OCI-LY1 (cell line): ENCODE measurements at regions not wholly inside any gene's neighbourhood (a gene's known extent, or its start where the extent isn't known, plus 50 kb on each side); places are given as distances from the start of the nearest gene placed in this dataset.

Experiments used
- CTCF ChIP-seq: fragments of 200-600 bp; sonication (generic), shearing (Covaris generic); IDR thresholded peaks from 2 replicates; pipeline ENCODE4 v1.5.1; 2017; ENCODE audit warnings: mild to moderate bottlenecking, antibody characterized with exemption, low read length, moderate library complexity, mixed read lengths
- EZH2 ChIP-seq: fragments of 200-600 bp; sonication (generic), shearing (Covaris generic); IDR thresholded peaks from 2 replicates; pipeline ENCODE4 v1.8.0; 2017; ENCODE audit warnings: borderline replicate concordance, mixed run types, mild to moderate bottlenecking, antibody characterized with exemption, low read length, moderate library complexity, mixed read lengths

- TF ChIP-seq CTCF (no peak), EZH2 (no peak)
Measured at GRCh38 chr13:81800433-81800832, 1459.5 kb upstream of the SPRY2 start.
